ENCODE measurements at regions not wholly inside any gene's neighbourhood (a gene's known extent, or its start where the extent isn't known, plus 50 kb on each side); places are given as distances from the start of the nearest gene placed in this dataset.

DNA sequence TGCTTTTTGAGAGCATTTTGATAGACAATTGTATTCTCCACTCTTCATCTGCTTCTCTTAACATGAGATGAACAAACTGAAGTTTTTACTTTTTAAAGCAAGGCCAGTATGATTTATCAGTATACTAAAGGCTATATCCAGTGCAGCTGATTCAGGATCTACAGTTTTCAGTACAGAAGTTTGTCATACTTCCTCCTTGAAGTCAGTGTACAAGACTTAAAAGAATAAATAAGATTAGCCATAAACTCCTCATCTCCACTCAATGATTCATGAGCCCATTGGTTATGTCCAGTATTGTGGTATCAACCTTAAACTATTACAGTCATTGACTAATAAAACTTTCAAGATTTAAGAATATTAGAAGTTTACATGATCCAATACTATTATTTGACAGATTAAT lies 374.8 kb upstream of the EPHA7 start:
- CTCF ChIA-PET, result no interaction called here
- Histone ChIP-seq H3K4me3 (ENCODE audit: low read depth in 2 of 2, low read length in 2 of 2) (no peak overlapping the region), H3K27me3 (ENCODE audit: control insufficient read depth, insufficient read depth, low read length) (no peaks in the 10 kb centered on the region), H3K36me3 (ENCODE audit: control insufficient read depth, insufficient read depth, low read length) (no peaks in the 10 kb centered on the region), H3K27ac (ENCODE audit: low read length) (no peak overlapping the region; the same call in 1 of the 2 replicates), H3K9me3 (ENCODE audit: control insufficient read depth, insufficient read depth, low read depth, low read length) (no peaks in the 10 kb centered on the region; the same call in none of the 2 replicates), H3K4me1 (ENCODE audit: control insufficient read depth, insufficient read depth, low read length) (no peaks in the 10 kb centered on the region)
- no peak for ATAC-seq
- no TSS peak for BruUV-seq (replicated peaks)
- intact Hi-C loops (cut with micrococcal nuclease; ENCODE audit: unreplicated experiment), result no loop called here
- POLR2A ChIA-PET, result no interaction called here
- DNase-seq (ENCODE audit: low read depth, low spot score), result no peak
- in situ Hi-C loops (cut with HindIII; ENCODE audit: low pct_unique_long_range_greater_than_20kb, low sequenced_read_pairs), result no loop called here
- TF ChIP-seq POLR2AphosphoS5 (IDR thresholded peaks at IDR 0.05; ENCODE audit: low read depth, low read length) (no peak), SIN3A (IDR thresholded peaks at IDR 0.05; ENCODE audit: borderline replicate concordance, insufficient read depth, low read depth, low read length) (no peak), TCF7L2 (IDR thresholded peaks at IDR 0.05; ENCODE audit: low read depth, low read length) (no peak)
- TF ChIP-seq, protein P1, sequence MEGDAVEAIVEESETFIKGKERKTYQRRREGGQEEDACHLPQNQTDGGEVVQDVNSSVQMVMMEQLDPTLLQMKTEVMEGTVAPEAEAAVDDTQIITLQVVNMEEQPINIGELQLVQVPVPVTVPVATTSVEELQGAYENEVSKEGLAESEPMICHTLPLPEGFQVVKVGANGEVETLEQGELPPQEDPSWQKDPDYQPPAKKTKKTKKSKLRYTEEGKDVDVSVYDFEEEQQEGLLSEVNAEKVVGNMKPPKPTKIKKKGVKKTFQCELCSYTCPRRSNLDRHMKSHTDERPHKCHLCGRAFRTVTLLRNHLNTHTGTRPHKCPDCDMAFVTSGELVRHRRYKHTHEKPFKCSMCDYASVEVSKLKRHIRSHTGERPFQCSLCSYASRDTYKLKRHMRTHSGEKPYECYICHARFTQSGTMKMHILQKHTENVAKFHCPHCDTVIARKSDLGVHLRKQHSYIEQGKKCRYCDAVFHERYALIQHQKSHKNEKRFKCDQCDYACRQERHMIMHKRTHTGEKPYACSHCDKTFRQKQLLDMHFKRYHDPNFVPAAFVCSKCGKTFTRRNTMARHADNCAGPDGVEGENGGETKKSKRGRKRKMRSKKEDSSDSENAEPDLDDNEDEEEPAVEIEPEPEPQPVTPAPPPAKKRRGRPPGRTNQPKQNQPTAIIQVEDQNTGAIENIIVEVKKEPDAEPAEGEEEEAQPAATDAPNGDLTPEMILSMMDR (IDR thresholded peaks at IDR 0.05), result no peak
- TF ChIP-seq, protein P2, sequence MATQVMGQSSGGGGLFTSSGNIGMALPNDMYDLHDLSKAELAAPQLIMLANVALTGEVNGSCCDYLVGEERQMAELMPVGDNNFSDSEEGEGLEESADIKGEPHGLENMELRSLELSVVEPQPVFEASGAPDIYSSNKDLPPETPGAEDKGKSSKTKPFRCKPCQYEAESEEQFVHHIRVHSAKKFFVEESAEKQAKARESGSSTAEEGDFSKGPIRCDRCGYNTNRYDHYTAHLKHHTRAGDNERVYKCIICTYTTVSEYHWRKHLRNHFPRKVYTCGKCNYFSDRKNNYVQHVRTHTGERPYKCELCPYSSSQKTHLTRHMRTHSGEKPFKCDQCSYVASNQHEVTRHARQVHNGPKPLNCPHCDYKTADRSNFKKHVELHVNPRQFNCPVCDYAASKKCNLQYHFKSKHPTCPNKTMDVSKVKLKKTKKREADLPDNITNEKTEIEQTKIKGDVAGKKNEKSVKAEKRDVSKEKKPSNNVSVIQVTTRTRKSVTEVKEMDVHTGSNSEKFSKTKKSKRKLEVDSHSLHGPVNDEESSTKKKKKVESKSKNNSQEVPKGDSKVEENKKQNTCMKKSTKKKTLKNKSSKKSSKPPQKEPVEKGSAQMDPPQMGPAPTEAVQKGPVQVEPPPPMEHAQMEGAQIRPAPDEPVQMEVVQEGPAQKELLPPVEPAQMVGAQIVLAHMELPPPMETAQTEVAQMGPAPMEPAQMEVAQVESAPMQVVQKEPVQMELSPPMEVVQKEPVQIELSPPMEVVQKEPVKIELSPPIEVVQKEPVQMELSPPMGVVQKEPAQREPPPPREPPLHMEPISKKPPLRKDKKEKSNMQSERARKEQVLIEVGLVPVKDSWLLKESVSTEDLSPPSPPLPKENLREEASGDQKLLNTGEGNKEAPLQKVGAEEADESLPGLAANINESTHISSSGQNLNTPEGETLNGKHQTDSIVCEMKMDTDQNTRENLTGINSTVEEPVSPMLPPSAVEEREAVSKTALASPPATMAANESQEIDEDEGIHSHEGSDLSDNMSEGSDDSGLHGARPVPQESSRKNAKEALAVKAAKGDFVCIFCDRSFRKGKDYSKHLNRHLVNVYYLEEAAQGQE (IDR thresholded peaks at IDR 0.05; ENCODE audit: insufficient read depth in 1 of 2, low read depth in 2 of 2, low read length in 1 of 2), result no peak

DNA sequence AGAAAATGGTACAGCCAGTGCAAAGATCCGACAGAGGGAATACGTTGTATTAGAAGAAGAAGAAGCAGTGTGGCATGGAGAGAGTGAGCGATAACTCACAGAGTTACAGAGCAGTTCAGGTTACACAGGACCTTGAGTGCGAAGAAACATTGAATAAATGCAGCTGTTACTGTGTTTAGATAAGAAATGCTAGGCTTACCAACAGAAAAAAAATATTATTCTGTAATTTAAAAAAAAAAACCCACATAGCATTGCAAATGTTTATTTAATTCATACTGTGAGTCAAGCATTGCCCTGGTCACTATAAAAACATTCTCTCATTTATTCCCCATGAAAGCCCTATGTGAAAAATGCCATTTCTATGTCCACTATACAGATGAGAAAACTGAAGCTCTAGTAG lies 373.4 kb upstream of the EPHA7 start:
- Histone ChIP-seq H3K27me3 (ENCODE audit: control insufficient read depth, insufficient read depth, low read length) (no peaks in the 10 kb centered on the region), H3K27ac (ENCODE audit: low read length) (no peak overlapping the region), H3K36me3 (ENCODE audit: control insufficient read depth, insufficient read depth, low read length) (no peaks in the 10 kb centered on the region), H3K9me3 (ENCODE audit: control insufficient read depth, insufficient read depth, low read depth, low read length) (no peaks in the 10 kb centered on the region; the same call in none of the 2 replicates), H3K4me1 (ENCODE audit: control insufficient read depth, insufficient read depth, low read length) (no peaks in the 10 kb centered on the region), H3K4me3 (ENCODE audit: low read depth in 2 of 2, low read length in 2 of 2) (no peak overlapping the region)
- in situ Hi-C loops (cut with HindIII; ENCODE audit: low pct_unique_long_range_greater_than_20kb, low sequenced_read_pairs) (no loop called here), intact Hi-C loops (cut with micrococcal nuclease; ENCODE audit: unreplicated experiment) (no loop called here)
- TF ChIP-seq, protein P2 (IDR thresholded peaks at IDR 0.05; ENCODE audit: insufficient read depth in 1 of 2, low read depth in 2 of 2, low read length in 1 of 2), result no peak
- BruUV-seq (replicated peaks), result no TSS peak
- ChIA-PET CTCF (no interaction called here), POLR2A (no interaction called here)
- ATAC-seq, result no peak
- DNase-seq (ENCODE audit: low read depth, low spot score), result no peak
